ENCODE measurements at regions not wholly inside any gene's neighbourhood (a gene's known extent, or its start where the extent isn't known, plus 50 kb on each side); places are given as distances from the start of the nearest gene placed in this dataset.

DNA sequence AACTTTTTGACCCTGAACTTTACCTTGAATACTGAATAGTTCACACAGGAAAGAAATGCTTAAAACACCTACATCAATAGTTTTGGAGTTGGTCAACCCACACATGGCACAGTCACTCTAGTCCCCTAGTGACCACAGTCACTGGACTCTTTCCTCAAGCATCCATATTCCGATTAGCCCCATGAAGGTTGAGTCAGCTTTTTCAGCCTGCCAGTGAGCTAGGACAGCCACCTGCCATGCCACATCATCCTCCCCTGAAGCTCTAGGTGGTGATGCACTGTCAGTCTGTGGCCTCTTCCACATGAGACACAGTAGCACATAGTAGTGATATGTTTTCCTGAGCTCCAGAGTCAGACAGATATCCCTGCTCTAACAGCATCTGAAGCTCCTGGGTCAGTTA, 537.2 kb downstream of the XPNPEP1 start:
- H3K79me2 ChIP-seq (replicated peaks; ENCODE audit: insufficient read depth, low read length), result no peaks in the 10 kb centered on the region
- no peaks in the 10 kb centered on the region for H3K9me3 ChIP-seq (ENCODE audit: low read length)

GRCh38 chr10:109379186-109379585, 544.1 kb downstream of the XPNPEP1 start:
- H3K36me3 ChIP-seq (ENCODE audit: insufficient read depth, low read length), result no peaks in the 10 kb centered on the region
- no peak overlapping the region for H3K9ac ChIP-seq (ENCODE audit: low read length)
- H3K27me3 ChIP-seq (ENCODE audit: insufficient read depth, low read depth, low read length), result no peaks in the 10 kb centered on the region
- H3F3A ChIP-seq (ENCODE audit: insufficient read depth, low read length, poor library complexity, severe bottlenecking), result no peaks in the 10 kb centered on the region
- no peaks in the 10 kb centered on the region for H3K9me2 ChIP-seq (ENCODE audit: insufficient read depth, low read length)
- no peaks in the 10 kb centered on the region for H3K9me3 ChIP-seq (ENCODE audit: low read length)
- no peaks in the 10 kb centered on the region for H4K20me1 ChIP-seq (ENCODE audit: insufficient read depth)
- TF ChIP-seq TAF1 (IDR thresholded peaks at IDR 0.05; ENCODE audit: low read depth), result no peak
- TF ChIP-seq SMC3 (conservative IDR thresholded peaks at IDR 0.05; ENCODE audit: poor library complexity), result no peak
- TF ChIP-seq EP300 (conservative IDR thresholded peaks at IDR 0.05; ENCODE audit: poor library complexity, severe bottlenecking), result no peak
- TF ChIP-seq, protein P1, sequence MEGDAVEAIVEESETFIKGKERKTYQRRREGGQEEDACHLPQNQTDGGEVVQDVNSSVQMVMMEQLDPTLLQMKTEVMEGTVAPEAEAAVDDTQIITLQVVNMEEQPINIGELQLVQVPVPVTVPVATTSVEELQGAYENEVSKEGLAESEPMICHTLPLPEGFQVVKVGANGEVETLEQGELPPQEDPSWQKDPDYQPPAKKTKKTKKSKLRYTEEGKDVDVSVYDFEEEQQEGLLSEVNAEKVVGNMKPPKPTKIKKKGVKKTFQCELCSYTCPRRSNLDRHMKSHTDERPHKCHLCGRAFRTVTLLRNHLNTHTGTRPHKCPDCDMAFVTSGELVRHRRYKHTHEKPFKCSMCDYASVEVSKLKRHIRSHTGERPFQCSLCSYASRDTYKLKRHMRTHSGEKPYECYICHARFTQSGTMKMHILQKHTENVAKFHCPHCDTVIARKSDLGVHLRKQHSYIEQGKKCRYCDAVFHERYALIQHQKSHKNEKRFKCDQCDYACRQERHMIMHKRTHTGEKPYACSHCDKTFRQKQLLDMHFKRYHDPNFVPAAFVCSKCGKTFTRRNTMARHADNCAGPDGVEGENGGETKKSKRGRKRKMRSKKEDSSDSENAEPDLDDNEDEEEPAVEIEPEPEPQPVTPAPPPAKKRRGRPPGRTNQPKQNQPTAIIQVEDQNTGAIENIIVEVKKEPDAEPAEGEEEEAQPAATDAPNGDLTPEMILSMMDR (IDR thresholded peaks at IDR 0.05; ENCODE audit: poor library complexity, severe bottlenecking), result no peak
- no peak for TF ChIP-seq POLR2AphosphoS5 (IDR thresholded peaks at IDR 0.05)
- no peak for TF ChIP-seq MXI1 (conservative IDR thresholded peaks at IDR 0.05; ENCODE audit: poor library complexity, severe bottlenecking)
- TF ChIP-seq, protein P2, sequence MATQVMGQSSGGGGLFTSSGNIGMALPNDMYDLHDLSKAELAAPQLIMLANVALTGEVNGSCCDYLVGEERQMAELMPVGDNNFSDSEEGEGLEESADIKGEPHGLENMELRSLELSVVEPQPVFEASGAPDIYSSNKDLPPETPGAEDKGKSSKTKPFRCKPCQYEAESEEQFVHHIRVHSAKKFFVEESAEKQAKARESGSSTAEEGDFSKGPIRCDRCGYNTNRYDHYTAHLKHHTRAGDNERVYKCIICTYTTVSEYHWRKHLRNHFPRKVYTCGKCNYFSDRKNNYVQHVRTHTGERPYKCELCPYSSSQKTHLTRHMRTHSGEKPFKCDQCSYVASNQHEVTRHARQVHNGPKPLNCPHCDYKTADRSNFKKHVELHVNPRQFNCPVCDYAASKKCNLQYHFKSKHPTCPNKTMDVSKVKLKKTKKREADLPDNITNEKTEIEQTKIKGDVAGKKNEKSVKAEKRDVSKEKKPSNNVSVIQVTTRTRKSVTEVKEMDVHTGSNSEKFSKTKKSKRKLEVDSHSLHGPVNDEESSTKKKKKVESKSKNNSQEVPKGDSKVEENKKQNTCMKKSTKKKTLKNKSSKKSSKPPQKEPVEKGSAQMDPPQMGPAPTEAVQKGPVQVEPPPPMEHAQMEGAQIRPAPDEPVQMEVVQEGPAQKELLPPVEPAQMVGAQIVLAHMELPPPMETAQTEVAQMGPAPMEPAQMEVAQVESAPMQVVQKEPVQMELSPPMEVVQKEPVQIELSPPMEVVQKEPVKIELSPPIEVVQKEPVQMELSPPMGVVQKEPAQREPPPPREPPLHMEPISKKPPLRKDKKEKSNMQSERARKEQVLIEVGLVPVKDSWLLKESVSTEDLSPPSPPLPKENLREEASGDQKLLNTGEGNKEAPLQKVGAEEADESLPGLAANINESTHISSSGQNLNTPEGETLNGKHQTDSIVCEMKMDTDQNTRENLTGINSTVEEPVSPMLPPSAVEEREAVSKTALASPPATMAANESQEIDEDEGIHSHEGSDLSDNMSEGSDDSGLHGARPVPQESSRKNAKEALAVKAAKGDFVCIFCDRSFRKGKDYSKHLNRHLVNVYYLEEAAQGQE (IDR thresholded peaks at IDR 0.05; ENCODE audit: borderline replicate concordance), result no peak
- no peak for TF ChIP-seq EZH2 (IDR thresholded peaks at IDR 0.05; ENCODE audit: borderline replicate concordance, insufficient read depth, low read length, poor library complexity, severe bottlenecking)
- no peak overlapping the region for H3K4me2 ChIP-seq (ENCODE audit: low read length)
- H2AFZ ChIP-seq (ENCODE audit: low read depth, low read length), result no peak overlapping the region
- H3K27ac ChIP-seq (ENCODE audit: low read length), result no peak overlapping the region
- H3K4me3 ChIP-seq (ENCODE audit: low read length), result no peak overlapping the region
- H3K79me2 ChIP-seq (replicated peaks; ENCODE audit: insufficient read depth, low read length), result no peaks in the 10 kb centered on the region

More for the DNA sequence above, 537.2 kb downstream of the XPNPEP1 start:
- H3K4me2 ChIP-seq (ENCODE audit: low read length), result no peak overlapping the region
- no peaks in the 10 kb centered on the region for H4K20me1 ChIP-seq (ENCODE audit: insufficient read depth)
- no peak overlapping the region for H3K4me3 ChIP-seq (ENCODE audit: low read length)
- no peaks in the 10 kb centered on the region for H3K36me3 ChIP-seq (ENCODE audit: insufficient read depth, low read length)
- H3K27ac ChIP-seq (ENCODE audit: low read length), result no peak overlapping the region
- TF ChIP-seq RAD21 (conservative IDR thresholded peaks at IDR 0.05), result no peak
- TF ChIP-seq POLR2AphosphoS5 (IDR thresholded peaks at IDR 0.05), result no peak
- no peak for TF ChIP-seq MXI1 (conservative IDR thresholded peaks at IDR 0.05; ENCODE audit: poor library complexity, severe bottlenecking)
- TF ChIP-seq SMC3 (conservative IDR thresholded peaks at IDR 0.05; ENCODE audit: poor library complexity), result no peak
- no peak for TF ChIP-seq TAF1 (IDR thresholded peaks at IDR 0.05; ENCODE audit: low read depth)
- TF ChIP-seq, protein P2 (IDR thresholded peaks at IDR 0.05; ENCODE audit: borderline replicate concordance), result no peak
- H3K27me3 ChIP-seq (ENCODE audit: insufficient read depth, low read depth, low read length), result no peaks in the 10 kb centered on the region
- no peaks in the 10 kb centered on the region for H3F3A ChIP-seq (ENCODE audit: insufficient read depth, low read length, poor library complexity, severe bottlenecking)
- no peak overlapping the region for H3K9ac ChIP-seq (ENCODE audit: low read length)
- no peaks in the 10 kb centered on the region for H3K9me2 ChIP-seq (ENCODE audit: insufficient read depth, low read length)
- no peak overlapping the region for H2AFZ ChIP-seq (ENCODE audit: low read depth, low read length)
